DLD1 (cell line): ENCODE measurements at regions not wholly inside any gene's neighbourhood (a gene's known extent, or its start where the extent isn't known, plus 50 kb on each side); places are given as distances from the start of the nearest gene placed in this dataset.
"Not testable (repeated sequence)": the region's sequence is repeated elsewhere in the genome, so short reads cannot be mapped to it uniquely, and the experiment has no call there.

Source experiments
- in situ Hi-C: cut with HindIII; loops from 2 replicates; pipeline ENCODE4 v1.10.0; 2017; ENCODE audit warnings: low sequenced_read_pairs

DNA sequence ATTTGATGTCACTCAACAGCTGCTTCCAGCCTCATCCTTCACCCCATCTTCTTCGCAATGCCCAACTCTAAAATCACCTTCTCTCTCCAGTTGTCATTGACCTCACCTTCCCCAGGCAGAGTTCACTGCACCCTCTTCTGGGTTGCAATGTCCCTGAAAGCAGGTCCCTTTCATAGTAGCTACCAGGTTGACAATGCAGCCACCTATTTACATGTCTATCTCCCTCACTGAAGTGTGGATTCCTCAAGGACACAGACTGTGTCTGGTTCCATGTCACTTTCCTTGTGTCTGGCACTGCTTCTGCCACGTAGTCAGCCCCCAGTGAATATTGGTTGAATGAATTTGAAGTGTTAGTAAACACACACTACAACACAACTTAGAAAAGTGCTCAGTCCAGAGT is 445.5 kb upstream of the WWC1 start:
- in situ Hi-C loops = no loop called here

DNA sequence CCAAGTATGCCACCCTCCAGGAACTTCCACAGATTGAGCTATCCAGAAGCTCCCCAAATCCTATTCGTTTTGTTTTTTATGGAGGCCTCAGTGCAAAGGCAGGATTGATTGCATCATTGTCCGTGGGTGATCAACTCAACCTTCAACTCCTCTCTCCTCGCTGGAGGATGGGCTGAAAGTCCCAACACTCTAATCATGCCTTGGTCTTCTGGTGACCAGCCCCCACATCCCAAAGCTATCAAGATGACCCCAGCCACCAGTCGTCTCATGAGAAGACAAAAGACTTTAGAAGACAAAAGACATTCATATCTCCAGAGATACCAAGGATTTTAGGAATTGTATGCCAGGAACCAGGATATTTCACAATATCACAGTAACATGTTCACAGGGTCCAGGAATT is 441.6 kb upstream of the WWC1 start:
- in situ Hi-C loops = no loop called here

DNA sequence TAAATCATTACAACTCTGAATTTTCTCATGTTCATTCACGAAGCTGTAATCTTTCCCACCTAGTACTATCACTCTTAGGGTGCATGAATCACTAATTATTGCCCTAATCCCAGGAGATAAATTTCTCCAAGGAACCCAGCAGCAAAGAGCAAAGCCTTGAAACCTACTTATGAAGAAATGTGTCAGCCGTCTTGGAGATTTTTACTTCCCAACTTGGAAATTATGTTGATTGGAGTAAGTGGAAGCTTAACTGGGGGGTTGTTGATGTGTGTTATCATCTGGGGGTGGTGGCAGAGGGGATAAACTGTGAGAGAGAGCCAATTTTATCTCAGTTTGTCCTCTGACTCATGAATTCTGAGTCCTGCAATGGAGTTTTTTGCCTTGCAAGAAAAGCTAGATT is 440.5 kb upstream of the WWC1 start:
- in situ Hi-C loops = no loop called here

DNA sequence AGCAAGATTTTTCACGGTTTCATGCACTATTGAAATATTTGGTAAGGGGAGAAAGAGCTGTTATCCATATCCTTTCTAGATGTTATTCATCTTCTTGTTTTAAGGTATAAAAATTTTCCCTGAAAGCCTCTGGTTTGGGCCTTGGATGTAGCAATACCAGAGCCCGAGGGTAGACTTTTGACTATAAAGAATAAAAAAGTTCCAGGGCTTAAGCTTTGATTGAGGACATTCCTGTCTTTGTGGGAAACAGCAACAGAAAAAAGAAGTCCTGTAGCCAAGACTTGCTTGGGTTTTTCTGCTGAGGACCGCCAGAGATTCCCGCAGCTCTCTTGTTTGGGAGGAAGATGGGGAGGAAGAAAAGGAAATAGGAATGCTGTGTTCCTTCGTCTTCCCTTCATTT is 440.0 kb upstream of the WWC1 start:
- in situ Hi-C loops = no loop called here

DNA sequence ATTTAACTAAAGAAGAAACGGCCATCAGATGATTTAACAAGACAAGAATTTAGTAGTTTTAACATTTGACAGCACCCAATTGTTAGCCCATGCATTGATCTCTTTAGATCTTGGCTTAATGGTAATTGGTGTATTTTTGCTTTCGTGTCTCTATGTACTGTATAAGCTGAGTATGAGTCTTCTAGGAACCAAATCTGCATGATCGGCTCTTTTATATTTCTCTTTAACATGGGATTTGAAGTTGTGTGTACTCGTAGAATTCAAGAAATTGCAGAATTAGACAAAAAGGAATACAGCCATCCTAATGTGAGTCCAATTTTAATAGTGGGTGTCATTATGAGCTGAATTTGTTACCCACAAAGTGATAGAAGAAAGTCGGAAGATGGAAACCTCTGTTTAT is 438.9 kb upstream of the WWC1 start:
- in situ Hi-C loops = no loop called here

DNA sequence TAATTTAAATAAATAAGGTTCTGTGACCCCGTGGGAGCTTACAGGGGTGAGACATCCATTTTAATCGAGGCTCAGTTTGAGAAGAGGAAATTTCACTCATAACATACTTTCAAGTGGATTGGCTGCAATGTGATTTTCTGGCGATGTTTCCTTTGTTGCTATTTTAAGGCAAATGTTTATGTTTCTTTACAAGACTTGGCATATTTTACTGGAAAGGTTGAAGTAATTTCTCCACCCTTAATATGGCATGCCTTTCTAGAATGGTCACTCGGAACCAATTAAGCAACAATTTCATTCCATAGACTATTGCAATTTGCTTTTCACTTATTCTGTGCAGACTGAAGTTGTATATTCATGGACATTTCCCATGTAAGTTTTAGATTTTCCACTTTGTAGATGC is 438.0 kb upstream of the WWC1 start:
- in situ Hi-C loops = no loop called here

DNA sequence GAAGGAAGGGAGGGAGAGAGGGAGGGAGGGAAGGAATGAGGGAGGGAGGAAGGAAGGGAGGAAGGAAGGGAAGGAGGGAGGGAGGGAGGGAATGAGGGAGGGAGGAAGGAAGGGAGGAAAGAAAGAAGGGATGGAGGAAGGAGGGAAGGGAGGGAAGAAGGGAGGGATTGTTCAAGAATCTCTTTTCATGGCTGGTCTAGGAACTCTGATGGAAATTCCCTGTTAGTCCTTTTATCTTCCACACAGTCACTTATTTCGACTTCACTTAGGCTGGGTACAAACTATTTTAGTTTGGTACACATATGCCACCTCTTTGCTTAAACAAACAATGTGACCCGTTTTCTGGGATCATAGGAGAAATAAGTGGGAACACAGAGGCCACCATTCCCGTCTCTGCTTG is 435.6 kb upstream of the WWC1 start:
- in situ Hi-C loops = no loop called here

DNA sequence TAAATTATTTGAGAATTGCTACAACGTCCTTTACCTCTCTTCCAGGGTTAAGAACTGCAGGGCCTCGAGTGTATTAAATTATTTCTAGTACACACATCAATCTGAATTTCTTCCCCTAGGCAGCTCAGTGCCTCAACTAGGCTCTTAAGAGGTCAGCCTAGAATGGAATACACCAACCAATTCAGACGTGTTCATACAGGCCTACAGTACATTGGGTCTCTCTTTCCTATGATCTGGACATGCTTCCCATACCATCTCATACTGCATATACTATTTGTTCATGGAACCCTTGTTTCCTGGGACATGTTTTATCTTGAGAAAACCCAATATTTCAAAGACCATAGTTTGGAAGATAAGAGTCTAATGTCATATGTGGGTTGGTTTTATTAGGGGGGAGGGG is 434.1 kb upstream of the WWC1 start:
- in situ Hi-C loops = no loop called here

DNA sequence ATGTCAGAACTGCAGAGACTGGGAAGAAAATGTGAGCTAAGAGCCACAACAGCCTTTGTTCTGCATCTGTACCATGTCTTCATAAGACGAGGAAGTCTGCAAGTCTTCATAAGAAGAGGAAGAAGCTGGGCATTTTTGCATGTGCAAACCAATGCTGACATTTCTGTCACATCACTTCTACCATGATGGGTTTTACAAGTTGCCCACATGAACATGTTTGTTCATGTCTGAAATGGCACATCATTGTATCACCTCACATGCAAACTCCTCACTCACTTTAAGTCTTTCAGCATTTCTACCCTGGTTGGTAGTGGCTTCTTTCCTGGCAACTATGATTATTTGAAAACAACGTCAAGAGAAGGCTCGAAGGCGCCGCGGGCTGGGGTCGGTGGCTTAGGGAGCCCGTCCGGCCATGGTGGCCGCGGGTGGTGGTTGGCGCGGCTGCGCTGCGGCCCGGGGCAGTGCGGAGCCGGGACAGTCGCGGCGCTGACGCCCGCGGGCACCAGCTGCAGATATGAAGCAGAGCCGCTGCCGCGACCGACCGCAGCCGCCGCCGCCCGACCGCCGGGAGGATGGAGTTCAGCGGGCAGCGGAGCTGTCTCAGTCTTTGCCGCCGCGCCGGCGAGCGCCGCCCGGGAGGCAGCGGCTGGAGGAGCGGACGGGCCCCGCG is 433.1 kb upstream of the WWC1 start:
- in situ Hi-C loops = not testable (repeated sequence)

DNA sequence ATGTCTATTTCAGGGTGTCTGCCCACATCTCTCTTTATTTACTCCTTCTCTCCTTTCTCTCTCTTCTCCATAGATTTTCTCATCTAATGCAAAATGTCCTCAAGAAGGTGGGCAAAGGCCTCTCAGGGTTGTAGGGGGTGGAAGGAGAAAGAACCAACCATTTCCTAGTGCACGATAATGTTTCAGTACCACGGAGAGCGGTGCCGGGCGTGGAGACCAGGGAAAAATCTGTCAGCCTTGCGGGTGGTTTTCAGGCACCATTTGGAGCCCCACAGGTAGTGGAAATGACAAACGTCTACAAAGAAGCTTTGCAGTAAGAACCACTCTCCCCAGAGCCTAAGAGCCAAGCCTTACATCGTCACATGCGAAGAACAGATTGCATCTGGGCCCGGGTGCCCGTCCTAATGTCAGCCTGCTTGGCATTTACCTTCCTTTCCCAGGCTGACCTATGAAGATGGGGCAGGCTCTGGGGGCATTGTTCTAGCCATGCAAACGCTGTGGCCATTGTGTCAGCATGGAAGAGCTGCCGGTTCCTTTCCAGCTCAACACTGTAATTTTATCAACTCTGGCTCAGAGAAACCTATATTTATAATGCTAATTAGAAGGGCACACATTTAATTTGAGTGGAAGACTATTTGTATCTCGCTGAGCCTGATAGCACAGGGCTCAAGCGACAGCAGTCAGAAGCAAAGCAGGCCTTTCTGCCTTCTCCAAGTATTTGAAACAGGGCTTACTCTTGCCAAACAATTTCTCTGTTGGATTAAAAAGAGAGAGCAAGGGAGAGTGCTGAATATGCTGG is 430.1 kb upstream of the WWC1 start:
- in situ Hi-C loops = no loop called here

DNA sequence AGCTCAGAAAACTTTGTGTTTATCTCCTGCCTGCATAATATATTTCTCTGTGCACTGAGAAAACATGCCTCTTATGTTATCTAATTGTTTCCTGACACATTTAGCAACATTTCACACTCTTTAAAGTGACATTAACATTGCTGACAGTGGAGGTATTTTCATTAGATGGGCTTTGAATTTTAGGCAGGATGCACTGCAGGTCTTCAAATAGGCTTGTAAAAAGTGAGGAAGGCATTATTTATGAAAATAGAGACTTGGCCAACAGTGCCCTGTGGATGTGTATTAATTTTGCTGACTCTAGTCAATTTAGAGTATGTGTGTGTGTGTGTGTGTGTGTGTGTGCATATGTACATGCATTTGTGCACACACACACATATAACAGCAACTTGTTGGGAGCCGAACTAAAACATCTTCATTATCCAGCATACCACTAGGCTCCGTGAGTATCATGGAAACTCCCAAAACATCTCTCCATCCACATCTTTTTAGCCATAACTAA is 429.5 kb upstream of the WWC1 start:
- in situ Hi-C loops = no loop called here

DNA sequence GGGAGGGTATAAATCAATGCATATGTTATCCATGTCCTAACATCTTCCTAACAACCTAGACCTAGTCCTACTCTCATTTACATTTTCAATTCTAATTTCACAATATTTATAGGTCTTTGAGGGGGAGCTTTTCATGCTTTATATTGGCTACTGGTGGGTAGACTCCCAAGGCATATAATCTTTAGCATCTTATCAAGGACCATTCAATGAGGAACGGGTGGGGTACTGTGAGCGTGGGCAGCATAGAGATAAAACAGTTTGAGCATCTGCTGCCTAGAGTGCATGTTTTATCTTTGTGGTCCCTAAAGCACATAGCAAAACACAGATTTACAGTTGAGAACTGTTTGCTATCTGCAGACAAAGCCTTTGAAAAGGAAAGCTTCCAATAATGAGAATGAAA is 427.6 kb upstream of the WWC1 start:
- in situ Hi-C loops = no loop called here

DNA sequence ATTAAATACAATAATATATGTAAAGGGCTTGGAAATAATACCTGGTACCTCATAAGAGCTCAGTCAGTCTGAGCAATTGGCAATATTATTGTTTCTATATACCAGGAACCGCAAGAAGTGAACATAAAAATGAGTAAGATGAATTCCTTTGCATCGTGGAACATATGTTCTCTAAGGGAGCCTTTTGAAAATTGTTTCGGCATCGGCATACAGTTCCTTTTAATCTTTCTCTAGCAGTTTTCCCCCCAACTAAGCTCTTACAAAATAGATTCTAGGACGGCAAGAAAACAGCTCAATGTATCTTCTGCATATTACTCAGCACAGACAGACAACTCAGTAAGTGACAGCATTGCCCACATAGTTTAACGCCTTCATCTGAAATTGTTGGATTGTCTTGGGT is 426.6 kb upstream of the WWC1 start:
- in situ Hi-C loops = no loop called here

DNA sequence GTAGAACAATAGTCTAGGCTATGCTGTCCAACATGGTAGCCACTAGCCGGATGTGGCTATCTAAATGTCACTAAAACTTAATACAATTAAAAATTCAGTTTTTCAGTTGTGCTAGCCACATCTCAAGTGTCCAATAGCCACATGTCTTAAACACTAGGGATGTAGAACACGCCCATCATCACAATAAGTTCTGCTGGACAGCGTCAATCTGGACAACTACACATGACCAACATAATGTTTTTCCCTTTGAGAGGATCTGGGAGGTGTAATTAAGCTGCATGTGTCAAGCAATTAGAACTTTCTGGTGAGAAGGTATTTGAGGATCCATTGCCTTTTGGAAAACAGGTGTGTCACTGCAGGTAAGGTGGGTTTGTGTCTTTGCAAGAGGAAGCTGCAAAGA is 424.6 kb upstream of the WWC1 start:
- in situ Hi-C loops = no loop called here

DNA sequence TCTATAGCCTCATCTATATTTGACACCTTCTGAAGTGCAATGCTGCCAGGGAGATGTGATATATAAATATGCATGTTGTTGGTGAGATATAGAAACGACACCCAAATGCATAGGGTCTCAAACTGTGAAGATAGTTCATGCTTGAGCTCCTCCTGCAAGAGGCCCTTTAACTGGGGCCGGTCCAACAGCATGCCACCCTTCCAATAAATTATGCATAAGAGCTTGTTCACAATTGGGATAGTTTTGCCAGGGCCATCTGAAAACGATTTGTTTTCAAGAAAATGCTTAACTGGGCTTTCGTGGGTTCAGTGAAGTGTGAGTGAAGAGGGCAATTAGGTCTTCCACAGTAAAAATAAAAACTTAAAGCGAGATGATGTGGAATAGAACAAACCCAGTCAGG is 424.2 kb upstream of the WWC1 start:
- in situ Hi-C loops = no loop called here

DNA sequence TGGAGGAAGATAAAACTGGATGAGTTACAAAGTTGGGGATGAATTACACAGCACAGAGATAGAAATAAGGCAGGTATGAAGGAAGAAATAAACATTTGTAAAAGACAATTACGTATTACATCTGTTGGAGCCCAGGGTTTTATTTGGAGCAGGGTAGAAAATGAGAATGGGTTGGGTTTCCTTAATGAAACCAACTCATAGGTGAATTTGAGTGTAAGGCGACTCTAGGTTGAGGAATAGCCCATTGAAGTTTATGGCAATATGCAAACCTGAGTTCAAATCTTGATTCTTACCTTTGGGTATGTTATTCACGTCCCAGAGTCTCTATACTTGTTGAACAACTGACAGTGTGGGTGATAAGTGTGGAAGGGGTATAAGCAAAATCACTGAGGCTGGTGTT is 422.3 kb upstream of the WWC1 start:
- in situ Hi-C loops = no loop called here

DNA sequence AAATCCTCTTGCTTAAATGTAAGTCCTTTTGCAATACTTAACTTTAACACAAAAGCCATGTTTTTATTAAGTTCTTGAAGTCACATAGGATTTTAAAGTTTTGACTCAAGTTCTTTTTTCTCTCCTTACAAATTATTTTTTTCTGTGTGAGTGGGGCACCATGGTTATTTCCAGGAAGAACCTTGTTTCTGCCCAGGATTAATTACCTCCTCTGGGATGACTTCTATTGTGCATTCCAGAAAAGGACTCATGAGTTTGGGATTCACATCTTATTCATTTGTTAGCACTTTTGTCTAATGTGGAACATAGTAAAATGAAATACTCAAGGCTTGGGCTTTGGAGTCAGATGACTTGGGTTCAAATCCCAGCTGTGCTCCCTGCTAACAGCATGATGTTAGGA is 421.4 kb upstream of the WWC1 start:
- in situ Hi-C loops = no loop called here

DNA sequence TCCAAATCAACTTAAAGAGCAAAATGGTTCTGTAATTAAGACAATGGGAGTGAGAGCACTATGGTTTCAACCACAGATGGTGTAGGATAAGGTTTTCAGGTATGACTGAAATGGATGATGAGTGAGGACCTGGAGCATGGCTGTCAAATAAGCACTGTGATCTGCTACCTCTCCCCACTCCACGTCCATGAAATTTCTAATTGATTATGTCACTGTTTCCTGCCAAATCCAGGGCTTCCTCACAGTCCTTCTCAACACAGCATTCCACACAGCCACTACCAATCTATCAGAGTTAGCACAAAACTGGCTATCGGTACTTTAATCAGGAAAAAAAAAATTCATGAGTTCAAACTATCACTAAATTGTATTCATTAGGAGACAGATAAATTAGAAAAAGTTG is 420.4 kb upstream of the WWC1 start:
- in situ Hi-C loops = no loop called here

DNA sequence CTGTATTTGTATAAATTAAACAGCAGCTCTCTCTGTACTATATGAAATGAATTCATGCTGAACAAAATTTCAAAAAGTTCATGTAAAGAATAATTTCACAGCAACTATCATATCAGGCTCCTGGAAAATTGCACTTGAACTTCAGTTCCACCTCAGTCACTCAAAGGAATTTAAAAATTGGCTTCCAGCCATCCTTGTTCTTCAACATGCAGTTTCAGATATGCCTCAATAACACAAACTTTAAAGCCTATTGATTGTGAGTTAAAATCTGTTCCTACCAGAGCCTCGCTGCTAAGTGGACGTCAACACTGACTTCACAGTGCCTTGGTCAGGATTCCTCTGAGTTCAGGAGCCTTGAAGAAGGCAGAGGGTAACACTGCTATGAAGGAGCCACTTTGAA is 418.7 kb upstream of the WWC1 start:
- in situ Hi-C loops = no loop called here

DNA sequence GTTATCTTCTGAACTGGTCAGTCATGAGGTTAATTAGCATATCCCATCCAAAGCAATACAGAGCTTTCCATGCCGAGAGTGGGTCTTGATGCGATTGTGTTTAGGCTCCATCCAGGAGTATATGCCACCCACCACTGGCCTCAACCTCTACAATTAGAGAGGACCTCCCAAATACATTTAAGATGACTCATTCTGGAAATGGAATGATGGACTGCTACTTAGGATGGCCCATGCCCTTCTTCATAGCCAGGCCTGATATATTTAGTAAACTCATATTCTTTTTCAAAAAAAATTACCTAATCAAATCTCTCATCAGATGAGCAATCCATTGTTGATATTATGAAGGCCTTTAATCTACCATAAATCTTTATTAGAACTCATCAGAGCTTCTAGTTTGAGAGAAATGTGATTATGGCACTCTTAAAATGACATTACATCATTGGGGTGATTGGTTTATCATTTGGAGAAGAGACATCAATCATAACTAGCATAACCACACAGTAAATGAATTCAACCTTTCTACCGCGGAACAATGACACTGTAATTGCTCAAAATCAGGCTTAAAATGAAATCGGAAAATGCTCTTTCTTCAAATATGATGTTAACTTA is 414.2 kb upstream of the WWC1 start:
- in situ Hi-C loops = no loop called here

DNA sequence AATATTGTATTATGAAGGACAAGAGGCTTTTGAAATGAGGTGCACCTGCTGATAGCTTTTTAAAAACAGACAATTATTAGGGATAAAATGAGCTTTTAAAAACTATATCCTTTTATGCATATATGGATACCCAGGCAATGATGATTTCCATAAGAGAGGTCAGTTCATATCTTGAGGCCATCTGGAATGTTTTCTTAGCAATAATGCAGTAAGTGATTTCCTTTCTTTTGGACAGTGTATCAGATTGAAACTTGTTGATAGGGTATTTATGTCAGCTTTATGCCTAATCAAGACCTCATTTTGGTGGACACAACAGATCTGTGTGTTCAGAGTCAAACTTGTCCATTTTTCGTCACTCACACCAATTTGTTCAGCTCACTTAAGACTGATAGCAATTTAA is 413.5 kb upstream of the WWC1 start:
- in situ Hi-C loops = no loop called here

DNA sequence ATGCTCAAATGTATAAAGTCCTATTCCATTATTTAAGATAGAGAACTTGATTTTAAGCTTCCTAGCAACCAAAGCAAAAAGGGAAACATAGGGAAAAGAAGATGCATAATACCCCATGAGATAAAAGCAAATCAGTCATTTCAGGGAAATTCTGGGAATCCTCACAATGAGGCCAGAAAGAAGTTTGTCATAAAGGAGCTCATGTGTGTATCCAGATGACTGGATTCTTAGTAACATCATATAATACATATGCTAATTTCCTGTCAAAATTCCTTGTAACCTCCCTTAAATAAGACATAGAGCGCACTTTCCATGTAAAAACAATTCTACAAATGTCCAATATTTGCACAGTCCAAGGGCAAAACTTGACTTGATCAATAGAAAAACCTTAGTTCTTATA is 411.0 kb upstream of the WWC1 start:
- in situ Hi-C loops = no loop called here
